Chondrocyte (in vitro differentiated cells): ENCODE measurements at regions not wholly inside any gene's neighbourhood (a gene's known extent, or its start where the extent isn't known, plus 50 kb on each side); places are given as distances from the start of the nearest gene placed in this dataset.

ENCODE experiments used
- DNase-seq: peaks from one replicate; pipeline ENCODE4 v3.0.0; 2021; ENCODE audit warnings: mixed read lengths, low spot score
- H3K27ac Mint-ChIP-seq: one replicate; pipeline ENCODE4 v1.8.0; 2021; ENCODE audit warnings: mild to moderate bottlenecking, moderate library complexity, mixed read lengths; ENCODE audit not compliant: unreplicated experiment
- H3K27me3 Mint-ChIP-seq: 2 replicates; pipeline ENCODE4 v1.8.0; 2021; ENCODE audit warnings: low read depth, mixed read lengths
- H3K36me3 Mint-ChIP-seq: 2 replicates; pipeline ENCODE4 v1.8.0; 2021; ENCODE audit warnings: low read depth, mixed read lengths
- H3K4me1 Mint-ChIP-seq: 2 replicates; pipeline ENCODE4 v1.8.0; 2021; ENCODE audit warnings: low read depth, mild to moderate bottlenecking, mixed read lengths
- H3K4me3 Mint-ChIP-seq: one replicate; pipeline ENCODE4 v1.8.0; 2021; ENCODE audit warnings: mild to moderate bottlenecking, moderate library complexity, mixed read lengths; ENCODE audit not compliant: unreplicated experiment
- H3K9me3 Mint-ChIP-seq: 2 replicates; pipeline ENCODE4 v1.8.0; 2021; ENCODE audit warnings: low read depth, mixed read lengths
- CTCF ChIP-seq: fragments of 200-600 bp; sonication (generic); IDR thresholded peaks from 2 replicates; pipeline ENCODE4 v1.5.0; 2021; ENCODE audit warnings: antibody characterized with exemption, mild to moderate bottlenecking, moderate library complexity

- H3K36me3 Mint-ChIP-seq, result no peaks in the 10 kb centered on the region
- H3K4me3 Mint-ChIP-seq, result no peak overlapping the region
- TF ChIP-seq CTCF, result peak; percentile 42
- no peaks in the 10 kb centered on the region for H3K9me3 Mint-ChIP-seq
- DNase-seq, result no peak
- peaks cover 45% of the 10 kb centered on the region for H3K27me3 Mint-ChIP-seq
- no peaks in the 10 kb centered on the region for H3K4me1 Mint-ChIP-seq
- no peak overlapping the region for H3K27ac Mint-ChIP-seq
Observed at GRCh38 chr9:93814077-93814956, 140.8 kb downstream of the BARX1 start.

- no peak for TF ChIP-seq CTCF
- no peaks in the 10 kb centered on the region for H3K9me3 Mint-ChIP-seq
- no peak overlapping the region for H3K4me3 Mint-ChIP-seq
- no peak overlapping the region for H3K27ac Mint-ChIP-seq
- no peaks in the 10 kb centered on the region for H3K4me1 Mint-ChIP-seq
- no peaks in the 10 kb centered on the region for H3K36me3 Mint-ChIP-seq
- H3K27me3 Mint-ChIP-seq, result peaks cover 42% of the 10 kb centered on the region
- no peak for DNase-seq
Observed at GRCh38 chr9:93813221-93814076, 141.7 kb downstream of the BARX1 start.

- no peaks in the 10 kb centered on the region for H3K4me1 Mint-ChIP-seq
- H3K4me3 Mint-ChIP-seq, result no peak overlapping the region
- H3K36me3 Mint-ChIP-seq, result no peaks in the 10 kb centered on the region
- H3K9me3 Mint-ChIP-seq, result no peaks in the 10 kb centered on the region
- peaks cover 37% of the 10 kb centered on the region for H3K27me3 Mint-ChIP-seq
- no peak for DNase-seq
- no peak overlapping the region for H3K27ac Mint-ChIP-seq
- no peak for TF ChIP-seq CTCF
Observed at GRCh38 chr9:93812410-93812668, 142.8 kb downstream of the BARX1 start.

- no peak overlapping the region for H3K27ac Mint-ChIP-seq
- no peak overlapping the region for H3K4me3 Mint-ChIP-seq
- DNase-seq, result no peak
- peaks cover 24% of the 10 kb centered on the region for H3K27me3 Mint-ChIP-seq
- H3K36me3 Mint-ChIP-seq, result no peaks in the 10 kb centered on the region
- peaks cover 2% of the 10 kb centered on the region for H3K9me3 Mint-ChIP-seq
- H3K4me1 Mint-ChIP-seq, result no peaks in the 10 kb centered on the region
- no peak for TF ChIP-seq CTCF
Observed at GRCh38 chr9:93810028-93810971, 144.9 kb downstream of the BARX1 start.
